Tibial nerve (tissue), 4 donors: ENCODE measurements at regions not wholly inside any gene's neighbourhood (a gene's known extent, or its start where the extent isn't known, plus 50 kb on each side); places are given as distances from the start of the nearest gene placed in this dataset.

Experiments used
- CTCF ChIP-seq, 5 experiments: fragments of 200-600 bp in 3 of 5; fragments of 450-650 bp in 2 of 5; sonication (generic) in 3 of 5; IDR thresholded peaks; one replicate each; pipeline ENCODE4 v1.5.1; 2016 to 2019; ENCODE audit warnings: antibody characterized with exemption in 5 of 5, mild to moderate bottlenecking in 3 of 5, moderate library complexity in 2 of 5
- EP300 ChIP-seq, 2 donors: sonication (generic); formaldehyde crosslinking; IDR thresholded peaks; one replicate each; pipeline ENCODE4 v1.6.1; 2017; ENCODE audit warnings: antibody characterized with exemption in 2 of 2, mild to moderate bottlenecking in 1 of 2
- POLR2A ChIP-seq, 2 donors: fragments of 450-650 bp; IDR thresholded peaks; one replicate each; pipeline ENCODE4 v1.6.1; 2017; ENCODE audit warnings: antibody characterized with exemption in 2 of 2, mild to moderate bottlenecking in 2 of 2, moderate library complexity in 2 of 2

- TF ChIP-seq CTCF (IDR thresholded peaks at IDR 0.05): no peak
- no peak for TF ChIP-seq POLR2A (IDR thresholded peaks at IDR 0.05)
- TF ChIP-seq EP300 (IDR thresholded peaks at IDR 0.05): peak in 1 of 2 donors; percentile 36
Observed at GRCh38 chr10:4246881-4247358, 461.9 kb upstream of the KLF6 start.
